A673 (cell line): ENCODE measurements at regions not wholly inside any gene's neighbourhood (a gene's known extent, or its start where the extent isn't known, plus 50 kb on each side); places are given as distances from the start of the nearest gene placed in this dataset.

Experiments used
- CTCF ChIP-seq: fragments of 300-800, 200-600 bp; sonication (generic); conservative IDR thresholded peaks from 2 replicates; pipeline ENCODE4 v1.5.1; 2017; ENCODE audit warnings: low read depth, mild to moderate bottlenecking, antibody characterized with exemption, low read length, moderate library complexity, mixed read lengths
- EZH2 ChIP-seq: fragments of 200-600 bp; sonication (generic); IDR thresholded peaks from 2 replicates; pipeline ENCODE4 v1.6.1; 2017; ENCODE audit warnings: borderline replicate concordance, low read depth, mild to moderate bottlenecking, mixed read lengths, antibody characterized with exemption, low read length; ENCODE audit not compliant: poor library complexity, severe bottlenecking

- no peak for TF ChIP-seq CTCF
- TF ChIP-seq EZH2, result no peak
Measured at GRCh38 chrX:74009041-74009440, 156.5 kb upstream of the XIST start.
